GM23338 (cell line): ENCODE measurements at regions not wholly inside any gene's neighbourhood (a gene's known extent, or its start where the extent isn't known, plus 50 kb on each side); places are given as distances from the start of the nearest gene placed in this dataset.

Experiments
- ATAC-seq: fragments of 200-7000 bp; cut with Tn5 transposase; 3 replicates; pipeline ENCODE4 v1.9.1; 2020
- DNase-seq: peaks from one replicate; pipeline ENCODE4 v3.0.0-alpha.2; 2015; ENCODE audit warnings: low spot score
- H2AFZ ChIP-seq: fragments of 200-600 bp; sonication (generic); 2 replicates; pipeline ENCODE4 v1.8.0; 2016; ENCODE audit warnings: antibody characterized with exemption, mild to moderate bottlenecking, moderate library complexity
- H3F3A ChIP-seq: fragments of 200-600 bp; sonication (generic); replicated peaks from 2 replicates; pipeline ENCODE4 v1.8.0; 2017; ENCODE audit warnings: antibody characterized with exemption, mixed run types, low read depth
- H3K27ac ChIP-seq: fragments of 200-600 bp; sonication (generic); 2 replicates; pipeline ENCODE4 v1.6.1; 2016; ENCODE audit warnings: low read depth
- H3K27me3 ChIP-seq: fragments of 200-600 bp; sonication (generic); 2 replicates; pipeline ENCODE4 v1.8.0; 2016; ENCODE audit warnings: mild to moderate bottlenecking, mixed run types, moderate library complexity; ENCODE audit not compliant: insufficient read depth
- H3K36me3 ChIP-seq: fragments of 200-600 bp; sonication (generic); 2 replicates; pipeline ENCODE4 v1.8.0; 2016; ENCODE audit warnings: mild to moderate bottlenecking; ENCODE audit not compliant: insufficient read depth
- H3K4me1 ChIP-seq: fragments of 200-600 bp; sonication (generic); 2 replicates; pipeline ENCODE4 v1.8.0; 2016; ENCODE audit warnings: mild to moderate bottlenecking, moderate library complexity; ENCODE audit not compliant: insufficient read depth
- H3K4me2 ChIP-seq: fragments of 200-600 bp; sonication (generic); 2 replicates; pipeline ENCODE4 v1.7.1; 2017; ENCODE audit warnings: mixed run types
- H3K4me3 ChIP-seq: fragments of 200-600 bp; sonication (generic); 2 replicates; pipeline ENCODE4 v1.6.1; 2016; ENCODE audit warnings: mixed run types
- H3K79me2 ChIP-seq: fragments of 200-600 bp; sonication (generic); replicated peaks from 2 replicates; pipeline ENCODE4 v1.8.0; 2017; ENCODE audit warnings: mild to moderate bottlenecking; ENCODE audit not compliant: insufficient read depth
- H3K9me2 ChIP-seq: fragments of 200-600 bp; sonication (generic); 2 replicates; pipeline ENCODE4 v1.8.0; 2017; ENCODE audit not compliant: insufficient read depth
- H4K20me1 ChIP-seq: fragments of 200-600 bp; sonication (generic); replicated peaks from 2 replicates; pipeline ENCODE4 v1.8.0; 2017; ENCODE audit warnings: mild to moderate bottlenecking; ENCODE audit not compliant: insufficient read depth
- H3K27ac Mint-ChIP-seq: 2 replicates; pipeline ENCODE4 v1.8.0; 2020; ENCODE audit warnings: inconsistent platforms, mild to moderate bottlenecking, moderate library complexity, mixed read lengths
- H3K27me3 Mint-ChIP-seq: 3 replicates; pipeline ENCODE4 v1.8.0; 2022; ENCODE audit warnings: low read depth, mild to moderate bottlenecking, moderate library complexity, mixed read lengths, inconsistent platforms; ENCODE audit not compliant: insufficient read depth, poor library complexity
- H3K36me3 Mint-ChIP-seq: 3 replicates; pipeline ENCODE4 v1.8.0; 2021; ENCODE audit warnings: low read depth, mild to moderate bottlenecking, inconsistent platforms, moderate library complexity, mixed read lengths
- H3K4me1 Mint-ChIP-seq: 3 replicates; pipeline ENCODE4 v1.8.0; 2020; ENCODE audit warnings: mild to moderate bottlenecking, inconsistent platforms, mixed read lengths
- H3K4me3 Mint-ChIP-seq: 3 replicates; pipeline ENCODE4 v1.8.0; 2021; ENCODE audit warnings: moderate library complexity, mild to moderate bottlenecking, inconsistent platforms, mixed read lengths
- H3K9me3 Mint-ChIP-seq: 3 replicates; pipeline ENCODE4 v1.8.0; 2020; ENCODE audit warnings: moderate library complexity, mild to moderate bottlenecking, inconsistent platforms, mixed read lengths
- CREB1 ChIP-seq: fragments of 250-450 bp; sonication (Bioruptor Pico); IDR thresholded peaks from 2 replicates; pipeline ENCODE4 v1.5.0; 2020; ENCODE audit warnings: low read depth, mild to moderate bottlenecking, moderate library complexity
- EZH2 ChIP-seq: fragments of 200-600 bp; sonication (generic); IDR thresholded peaks from one replicate; pipeline ENCODE4 v1.8.0; 2017; ENCODE audit warnings: antibody characterized with exemption, mild to moderate bottlenecking, low read depth; ENCODE audit not compliant: unreplicated experiment
- EZH2phosphoT487 ChIP-seq: fragments of 200-600 bp; sonication (generic); IDR thresholded peaks from one replicate; pipeline ENCODE4 v1.8.1; 2018; ENCODE audit warnings: antibody characterized with exemption; ENCODE audit not compliant: unreplicated experiment
- JUNB ChIP-seq: IDR thresholded peaks from one replicate; pipeline ENCODE4 v1.6.1; 2016; ENCODE audit warnings: antibody characterized with exemption; ENCODE audit not compliant: unreplicated experiment
- NANOG ChIP-seq: IDR thresholded peaks from 2 replicates; pipeline ENCODE4 v1.6.1; 2016; ENCODE audit warnings: antibody characterized with exemption, borderline replicate concordance
- POLR2AphosphoS5 ChIP-seq: IDR thresholded peaks from 2 replicates; pipeline ENCODE4 v1.6.1; 2016; ENCODE audit warnings: antibody characterized with exemption, low read depth
- STAT1 ChIP-seq: IDR thresholded peaks from one replicate; pipeline ENCODE4 v1.6.1; 2016; ENCODE audit warnings: antibody characterized with exemption; ENCODE audit not compliant: unreplicated experiment
- ZNF114 ChIP-seq: fragments of 250-450 bp; sonication (Bioruptor Pico); IDR thresholded peaks from 2 replicates; pipeline ENCODE4 v1.5.0; 2020; ENCODE audit warnings: mild to moderate bottlenecking, moderate library complexity
- ZNF331 ChIP-seq: fragments of 250-450 bp; sonication (Bioruptor Pico); IDR thresholded peaks from 2 replicates; pipeline ENCODE4 v1.5.0; 2020; ENCODE audit warnings: low read depth, mild to moderate bottlenecking, moderate library complexity
- TF ChIP-seq, protein P1 (sequence below), 2 experiments: fragments of 200-600 bp in 1 of 2; sonication (generic) in 1 of 2; conservative IDR thresholded peaks; 2 replicates each; pipeline versions ENCODE4 v1.5.1 to v1.6.1; 2016 to 2017; ENCODE audit warnings: antibody characterized with exemption in 2 of 2, low read depth in 2 of 2, mild to moderate bottlenecking in 2 of 2, moderate library complexity in 1 of 2
- TF ChIP-seq, protein P2 (sequence below): IDR thresholded peaks from one replicate; pipeline ENCODE4 v1.6.1; 2018; ENCODE audit warnings: antibody characterized with exemption; ENCODE audit not compliant: unreplicated experiment
- TF ChIP-seq, protein P3 (sequence below): fragments of 250-450 bp; sonication (Bioruptor Pico); IDR thresholded peaks from 2 replicates; pipeline ENCODE4 v1.5.0; 2020; ENCODE audit warnings: mild to moderate bottlenecking, moderate library complexity
- TF ChIP-seq, protein P4 (sequence below): IDR thresholded peaks from 2 replicates; pipeline ENCODE4 v1.6.1; 2016; ENCODE audit warnings: antibody characterized with exemption

DNA sequence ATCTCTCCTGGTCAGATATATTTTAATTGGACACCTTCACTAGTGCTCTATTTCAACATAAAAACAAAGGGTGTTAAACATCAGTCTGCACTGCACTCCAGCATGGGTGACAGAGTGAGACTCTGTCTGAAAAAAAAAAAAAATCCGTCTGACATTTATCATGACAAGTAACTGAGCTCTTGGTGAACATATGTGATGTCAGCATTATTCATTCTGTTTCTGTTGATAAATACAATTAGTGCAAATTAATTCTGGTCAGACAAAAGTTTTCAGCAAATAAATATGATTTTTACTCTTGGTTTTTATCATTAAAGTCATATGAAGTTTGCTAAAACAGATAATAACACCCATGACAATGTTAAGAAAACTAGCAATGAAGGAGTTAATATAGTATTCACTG lies 692.8 kb upstream of the GRM3 start:
- TF ChIP-seq STAT1, result no peak
- TF ChIP-seq, protein P1, sequence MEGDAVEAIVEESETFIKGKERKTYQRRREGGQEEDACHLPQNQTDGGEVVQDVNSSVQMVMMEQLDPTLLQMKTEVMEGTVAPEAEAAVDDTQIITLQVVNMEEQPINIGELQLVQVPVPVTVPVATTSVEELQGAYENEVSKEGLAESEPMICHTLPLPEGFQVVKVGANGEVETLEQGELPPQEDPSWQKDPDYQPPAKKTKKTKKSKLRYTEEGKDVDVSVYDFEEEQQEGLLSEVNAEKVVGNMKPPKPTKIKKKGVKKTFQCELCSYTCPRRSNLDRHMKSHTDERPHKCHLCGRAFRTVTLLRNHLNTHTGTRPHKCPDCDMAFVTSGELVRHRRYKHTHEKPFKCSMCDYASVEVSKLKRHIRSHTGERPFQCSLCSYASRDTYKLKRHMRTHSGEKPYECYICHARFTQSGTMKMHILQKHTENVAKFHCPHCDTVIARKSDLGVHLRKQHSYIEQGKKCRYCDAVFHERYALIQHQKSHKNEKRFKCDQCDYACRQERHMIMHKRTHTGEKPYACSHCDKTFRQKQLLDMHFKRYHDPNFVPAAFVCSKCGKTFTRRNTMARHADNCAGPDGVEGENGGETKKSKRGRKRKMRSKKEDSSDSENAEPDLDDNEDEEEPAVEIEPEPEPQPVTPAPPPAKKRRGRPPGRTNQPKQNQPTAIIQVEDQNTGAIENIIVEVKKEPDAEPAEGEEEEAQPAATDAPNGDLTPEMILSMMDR (conservative IDR thresholded peaks at IDR 0.05; ENCODE audit: low read depth in 2 of 2), result no peak
- no peak for TF ChIP-seq EZH2phosphoT487
- TF ChIP-seq, protein P2, sequence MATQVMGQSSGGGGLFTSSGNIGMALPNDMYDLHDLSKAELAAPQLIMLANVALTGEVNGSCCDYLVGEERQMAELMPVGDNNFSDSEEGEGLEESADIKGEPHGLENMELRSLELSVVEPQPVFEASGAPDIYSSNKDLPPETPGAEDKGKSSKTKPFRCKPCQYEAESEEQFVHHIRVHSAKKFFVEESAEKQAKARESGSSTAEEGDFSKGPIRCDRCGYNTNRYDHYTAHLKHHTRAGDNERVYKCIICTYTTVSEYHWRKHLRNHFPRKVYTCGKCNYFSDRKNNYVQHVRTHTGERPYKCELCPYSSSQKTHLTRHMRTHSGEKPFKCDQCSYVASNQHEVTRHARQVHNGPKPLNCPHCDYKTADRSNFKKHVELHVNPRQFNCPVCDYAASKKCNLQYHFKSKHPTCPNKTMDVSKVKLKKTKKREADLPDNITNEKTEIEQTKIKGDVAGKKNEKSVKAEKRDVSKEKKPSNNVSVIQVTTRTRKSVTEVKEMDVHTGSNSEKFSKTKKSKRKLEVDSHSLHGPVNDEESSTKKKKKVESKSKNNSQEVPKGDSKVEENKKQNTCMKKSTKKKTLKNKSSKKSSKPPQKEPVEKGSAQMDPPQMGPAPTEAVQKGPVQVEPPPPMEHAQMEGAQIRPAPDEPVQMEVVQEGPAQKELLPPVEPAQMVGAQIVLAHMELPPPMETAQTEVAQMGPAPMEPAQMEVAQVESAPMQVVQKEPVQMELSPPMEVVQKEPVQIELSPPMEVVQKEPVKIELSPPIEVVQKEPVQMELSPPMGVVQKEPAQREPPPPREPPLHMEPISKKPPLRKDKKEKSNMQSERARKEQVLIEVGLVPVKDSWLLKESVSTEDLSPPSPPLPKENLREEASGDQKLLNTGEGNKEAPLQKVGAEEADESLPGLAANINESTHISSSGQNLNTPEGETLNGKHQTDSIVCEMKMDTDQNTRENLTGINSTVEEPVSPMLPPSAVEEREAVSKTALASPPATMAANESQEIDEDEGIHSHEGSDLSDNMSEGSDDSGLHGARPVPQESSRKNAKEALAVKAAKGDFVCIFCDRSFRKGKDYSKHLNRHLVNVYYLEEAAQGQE, result no peak
- no peak for TF ChIP-seq ZNF331 (CRISPR knock-in tag)
- TF ChIP-seq JUNB, result no peak
- no peak for TF ChIP-seq POLR2AphosphoS5
- TF ChIP-seq NANOG, result no peak
- TF ChIP-seq CREB1, result no peak
- TF ChIP-seq, protein P3, sequence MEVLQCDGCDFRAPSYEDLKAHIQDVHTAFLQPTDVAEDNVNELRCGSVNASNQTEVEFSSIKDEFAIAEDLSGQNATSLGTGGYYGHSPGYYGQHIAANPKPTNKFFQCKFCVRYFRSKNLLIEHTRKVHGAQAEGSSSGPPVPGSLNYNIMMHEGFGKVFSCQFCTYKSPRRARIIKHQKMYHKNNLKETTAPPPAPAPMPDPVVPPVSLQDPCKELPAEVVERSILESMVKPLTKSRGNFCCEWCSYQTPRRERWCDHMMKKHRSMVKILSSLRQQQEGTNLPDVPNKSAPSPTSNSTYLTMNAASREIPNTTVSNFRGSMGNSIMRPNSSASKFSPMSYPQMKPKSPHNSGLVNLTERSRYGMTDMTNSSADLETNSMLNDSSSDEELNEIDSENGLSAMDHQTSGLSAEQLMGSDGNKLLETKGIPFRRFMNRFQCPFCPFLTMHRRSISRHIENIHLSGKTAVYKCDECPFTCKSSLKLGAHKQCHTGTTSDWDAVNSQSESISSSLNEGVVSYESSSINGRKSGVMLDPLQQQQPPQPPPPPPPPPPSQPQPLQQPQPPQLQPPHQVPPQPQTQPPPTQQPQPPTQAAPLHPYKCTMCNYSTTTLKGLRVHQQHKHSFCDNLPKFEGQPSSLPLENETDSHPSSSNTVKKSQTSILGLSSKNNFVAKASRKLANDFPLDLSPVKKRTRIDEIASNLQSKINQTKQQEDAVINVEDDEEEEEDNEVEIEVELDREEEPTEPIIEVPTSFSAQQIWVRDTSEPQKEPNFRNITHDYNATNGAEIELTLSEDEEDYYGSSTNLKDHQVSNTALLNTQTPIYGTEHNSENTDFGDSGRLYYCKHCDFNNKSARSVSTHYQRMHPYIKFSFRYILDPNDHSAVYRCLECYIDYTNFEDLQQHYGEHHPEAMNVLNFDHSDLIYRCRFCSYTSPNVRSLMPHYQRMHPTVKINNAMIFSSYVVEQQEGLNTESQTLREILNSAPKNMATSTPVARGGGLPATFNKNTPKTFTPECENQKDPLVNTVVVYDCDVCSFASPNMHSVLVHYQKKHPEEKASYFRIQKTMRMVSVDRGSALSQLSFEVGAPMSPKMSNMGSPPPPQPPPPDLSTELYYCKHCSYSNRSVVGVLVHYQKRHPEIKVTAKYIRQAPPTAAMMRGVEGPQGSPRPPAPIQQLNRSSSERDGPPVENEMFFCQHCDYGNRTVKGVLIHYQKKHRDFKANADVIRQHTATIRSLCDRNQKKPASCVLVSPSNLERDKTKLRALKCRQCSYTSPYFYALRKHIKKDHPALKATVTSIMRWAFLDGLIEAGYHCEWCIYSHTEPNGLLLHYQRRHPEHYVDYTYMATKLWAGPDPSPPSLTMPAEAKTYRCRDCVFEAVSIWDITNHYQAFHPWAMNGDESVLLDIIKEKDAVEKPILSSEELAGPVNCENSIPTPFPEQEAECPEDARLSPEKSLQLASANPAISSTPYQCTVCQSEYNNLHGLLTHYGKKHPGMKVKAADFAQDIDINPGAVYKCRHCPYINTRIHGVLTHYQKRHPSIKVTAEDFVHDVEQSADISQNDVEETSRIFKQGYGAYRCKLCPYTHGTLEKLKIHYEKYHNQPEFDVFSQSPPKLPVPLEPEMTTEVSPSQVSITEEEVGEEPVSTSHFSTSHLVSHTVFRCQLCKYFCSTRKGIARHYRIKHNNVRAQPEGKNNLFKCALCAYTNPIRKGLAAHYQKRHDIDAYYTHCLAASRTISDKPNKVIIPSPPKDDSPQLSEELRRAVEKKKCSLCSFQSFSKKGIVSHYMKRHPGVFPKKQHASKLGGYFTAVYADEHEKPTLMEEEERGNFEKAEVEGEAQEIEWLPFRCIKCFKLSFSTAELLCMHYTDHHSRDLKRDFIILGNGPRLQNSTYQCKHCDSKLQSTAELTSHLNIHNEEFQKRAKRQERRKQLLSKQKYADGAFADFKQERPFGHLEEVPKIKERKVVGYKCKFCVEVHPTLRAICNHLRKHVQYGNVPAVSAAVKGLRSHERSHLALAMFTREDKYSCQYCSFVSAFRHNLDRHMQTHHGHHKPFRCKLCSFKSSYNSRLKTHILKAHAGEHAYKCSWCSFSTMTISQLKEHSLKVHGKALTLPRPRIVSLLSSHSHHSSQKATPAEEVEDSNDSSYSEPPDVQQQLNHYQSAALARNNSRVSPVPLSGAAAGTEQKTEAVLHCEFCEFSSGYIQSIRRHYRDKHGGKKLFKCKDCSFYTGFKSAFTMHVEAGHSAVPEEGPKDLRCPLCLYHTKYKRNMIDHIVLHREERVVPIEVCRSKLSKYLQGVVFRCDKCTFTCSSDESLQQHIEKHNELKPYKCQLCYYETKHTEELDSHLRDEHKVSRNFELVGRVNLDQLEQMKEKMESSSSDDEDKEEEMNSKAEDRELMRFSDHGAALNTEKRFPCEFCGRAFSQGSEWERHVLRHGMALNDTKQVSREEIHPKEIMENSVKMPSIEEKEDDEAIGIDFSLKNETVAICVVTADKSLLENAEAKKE, result no peak
- TF ChIP-seq EZH2, result no peak
- TF ChIP-seq ZNF114 (CRISPR knock-in tag), result no peak
- TF ChIP-seq, protein P4, sequence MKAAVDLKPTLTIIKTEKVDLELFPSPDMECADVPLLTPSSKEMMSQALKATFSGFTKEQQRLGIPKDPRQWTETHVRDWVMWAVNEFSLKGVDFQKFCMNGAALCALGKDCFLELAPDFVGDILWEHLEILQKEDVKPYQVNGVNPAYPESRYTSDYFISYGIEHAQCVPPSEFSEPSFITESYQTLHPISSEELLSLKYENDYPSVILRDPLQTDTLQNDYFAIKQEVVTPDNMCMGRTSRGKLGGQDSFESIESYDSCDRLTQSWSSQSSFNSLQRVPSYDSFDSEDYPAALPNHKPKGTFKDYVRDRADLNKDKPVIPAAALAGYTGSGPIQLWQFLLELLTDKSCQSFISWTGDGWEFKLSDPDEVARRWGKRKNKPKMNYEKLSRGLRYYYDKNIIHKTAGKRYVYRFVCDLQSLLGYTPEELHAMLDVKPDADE, result no peak

More for the DNA sequence above, 692.8 kb upstream of the GRM3 start:
- Histone ChIP-seq H3K4me2 (no peak overlapping the region), H3K36me3 (no peaks in the 10 kb centered on the region), H3K27me3 (no peaks in the 10 kb centered on the region), H3K4me1 (no peaks in the 10 kb centered on the region), H3F3A (no peaks in the 10 kb centered on the region), H3K9me2 (no peaks in the 10 kb centered on the region), H2AFZ (no peak overlapping the region; the same call in 1 of the 2 replicates), H3K4me3 (no peak overlapping the region), H3K27ac (no peak overlapping the region), H4K20me1 (no peaks in the 10 kb centered on the region), H3K79me2 (no peaks in the 10 kb centered on the region)
- ATAC-seq (no peak), DNase-seq (no peak)
- peaks cover 9% of the 10 kb centered on the region for H3K4me1 Mint-ChIP-seq
- peaks cover 19% of the 10 kb centered on the region for H3K9me3 Mint-ChIP-seq
- no peaks in the 10 kb centered on the region for H3K27me3 Mint-ChIP-seq
- no peak overlapping the region for H3K27ac Mint-ChIP-seq
- peaks cover 21% of the 10 kb centered on the region; the same call in 2 of the 3 replicates for H3K36me3 Mint-ChIP-seq
- no peak overlapping the region for H3K4me3 Mint-ChIP-seq
